ENCODE measurements at regions not wholly inside any gene's neighbourhood (a gene's known extent, or its start where the extent isn't known, plus 50 kb on each side); places are given as distances from the start of the nearest gene placed in this dataset.

DNA sequence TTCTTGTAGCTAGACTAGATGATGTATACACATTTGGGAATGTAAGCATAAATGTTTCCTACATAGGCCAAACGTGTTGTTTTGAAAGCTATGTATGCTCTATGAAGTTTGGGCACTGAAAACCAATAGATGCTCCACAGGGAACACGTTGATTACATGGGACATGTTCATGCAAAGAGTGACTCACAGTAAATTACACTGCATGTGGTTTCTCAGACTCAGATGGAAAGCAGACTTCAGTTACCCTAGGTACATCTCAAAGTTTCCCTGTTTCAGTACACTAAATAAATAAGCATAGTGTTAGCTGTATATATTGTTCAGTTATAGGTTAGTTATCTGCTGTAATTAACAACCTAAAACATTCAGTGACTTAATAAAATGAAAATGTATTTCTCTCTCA lies 301.9 kb upstream of the RUNX1 start:
- DNase-seq, result no peak

DNA sequence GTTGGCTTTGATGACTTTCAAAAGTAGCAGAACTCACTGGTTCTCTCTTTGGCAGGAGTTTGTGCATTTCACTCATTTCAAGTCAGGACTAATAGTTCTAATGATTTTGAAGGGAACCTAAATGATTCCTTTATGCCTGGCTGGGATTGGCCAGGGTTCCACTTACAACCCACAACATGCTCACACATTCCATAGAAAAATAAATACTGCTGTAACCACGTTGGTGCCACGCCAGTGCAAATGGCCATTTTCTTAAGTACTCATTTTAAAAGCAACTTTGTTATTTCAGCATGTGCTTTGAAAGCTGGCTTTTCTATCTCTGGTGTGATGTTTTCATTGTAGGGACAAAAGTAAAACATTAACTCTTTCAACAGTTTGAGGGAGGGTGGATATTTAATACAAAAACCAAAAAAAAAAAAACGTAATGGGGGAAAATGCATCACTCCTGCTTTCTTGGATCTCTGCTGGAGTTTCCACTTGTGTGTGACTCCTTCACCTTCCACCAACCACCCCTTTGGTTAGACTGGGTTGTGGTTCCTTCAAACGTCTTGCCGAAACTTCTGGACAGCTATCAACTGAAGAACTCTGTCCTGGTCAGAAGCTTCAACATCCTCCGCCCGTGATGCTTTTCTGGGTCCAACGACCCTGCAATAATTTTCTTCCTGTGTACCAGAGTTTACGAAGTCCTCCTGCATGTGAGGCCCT lies 300.4 kb upstream of the RUNX1 start:
- no peak for DNase-seq

DNA sequence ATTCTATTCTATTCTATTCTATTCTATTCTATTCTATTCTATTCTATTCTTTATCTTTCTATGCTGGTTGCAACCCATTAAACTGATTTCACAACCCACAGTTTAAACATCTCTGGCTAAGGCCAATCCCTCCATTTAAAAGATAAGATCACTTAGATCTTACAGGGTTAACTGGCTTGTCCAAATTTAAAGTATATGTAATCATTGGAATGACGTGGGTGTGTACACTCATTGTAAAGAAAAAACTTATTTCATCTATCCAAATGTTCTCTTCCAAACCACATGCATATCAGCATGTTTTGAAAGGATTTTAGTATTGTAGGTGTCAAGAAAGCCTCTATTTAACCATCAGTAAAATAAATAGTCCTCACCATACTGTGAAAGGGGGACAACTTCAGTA lies 299.6 kb upstream of the RUNX1 start:
- no peak for DNase-seq

DNA sequence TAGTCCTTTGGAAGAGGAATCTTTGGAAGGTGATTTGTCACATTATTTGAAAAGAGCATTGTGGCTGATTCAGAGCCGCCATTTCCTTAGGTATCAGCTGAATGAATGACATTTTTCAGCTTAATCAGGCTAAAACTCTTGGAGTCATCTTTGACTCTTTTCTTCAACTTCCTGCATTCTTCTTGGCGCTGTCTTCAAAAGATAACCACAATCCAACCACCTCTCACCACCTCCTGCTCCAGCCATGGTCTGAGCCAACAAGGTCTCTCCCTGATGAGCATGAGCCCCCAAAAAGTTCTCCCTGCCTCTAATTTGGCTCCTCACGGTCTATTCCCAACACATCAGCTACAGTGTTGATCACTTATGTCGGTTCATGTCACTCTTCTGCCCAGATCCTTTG lies 297.6 kb upstream of the RUNX1 start:
- no peak for DNase-seq

DNA sequence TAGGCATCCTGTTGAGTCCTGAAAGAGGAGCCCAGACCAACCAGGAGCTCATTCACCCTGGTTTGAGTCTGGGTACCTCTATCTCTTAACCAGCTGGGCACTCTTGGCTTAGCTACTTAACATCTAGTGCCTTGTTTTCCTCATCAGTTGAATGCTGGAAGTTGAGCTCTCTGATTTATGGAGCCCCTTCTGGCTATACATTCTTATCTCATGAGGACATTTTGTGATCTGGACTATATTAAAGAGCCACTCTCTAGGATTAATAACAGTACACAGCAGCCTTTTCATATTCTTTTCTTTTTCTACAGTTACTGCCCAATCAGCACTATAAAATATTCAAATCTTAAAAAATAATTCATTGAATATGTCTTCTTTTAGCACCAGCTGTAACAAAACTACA lies 296.9 kb upstream of the RUNX1 start:
- DNase-seq, result no peak

DNA sequence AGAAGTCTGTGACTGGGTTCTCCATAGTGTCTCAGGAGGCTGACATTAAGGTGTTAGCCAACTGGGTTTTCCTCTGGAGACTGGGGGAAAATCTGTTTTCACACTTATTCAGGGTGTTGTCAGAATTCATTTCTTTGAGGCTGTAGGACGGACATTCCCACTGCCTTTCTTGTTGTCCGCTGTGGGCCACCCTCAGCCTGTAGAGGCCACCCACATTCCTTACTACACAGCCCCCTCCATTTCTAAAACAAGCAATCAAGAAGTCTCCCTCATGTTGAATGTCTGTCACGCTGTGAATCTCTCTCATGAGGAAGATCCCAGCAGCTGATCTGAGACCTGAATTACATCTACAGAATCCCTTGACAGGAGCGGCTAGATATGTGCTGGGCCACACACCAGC lies 295.5 kb upstream of the RUNX1 start:
- no peak for DNase-seq

DNA sequence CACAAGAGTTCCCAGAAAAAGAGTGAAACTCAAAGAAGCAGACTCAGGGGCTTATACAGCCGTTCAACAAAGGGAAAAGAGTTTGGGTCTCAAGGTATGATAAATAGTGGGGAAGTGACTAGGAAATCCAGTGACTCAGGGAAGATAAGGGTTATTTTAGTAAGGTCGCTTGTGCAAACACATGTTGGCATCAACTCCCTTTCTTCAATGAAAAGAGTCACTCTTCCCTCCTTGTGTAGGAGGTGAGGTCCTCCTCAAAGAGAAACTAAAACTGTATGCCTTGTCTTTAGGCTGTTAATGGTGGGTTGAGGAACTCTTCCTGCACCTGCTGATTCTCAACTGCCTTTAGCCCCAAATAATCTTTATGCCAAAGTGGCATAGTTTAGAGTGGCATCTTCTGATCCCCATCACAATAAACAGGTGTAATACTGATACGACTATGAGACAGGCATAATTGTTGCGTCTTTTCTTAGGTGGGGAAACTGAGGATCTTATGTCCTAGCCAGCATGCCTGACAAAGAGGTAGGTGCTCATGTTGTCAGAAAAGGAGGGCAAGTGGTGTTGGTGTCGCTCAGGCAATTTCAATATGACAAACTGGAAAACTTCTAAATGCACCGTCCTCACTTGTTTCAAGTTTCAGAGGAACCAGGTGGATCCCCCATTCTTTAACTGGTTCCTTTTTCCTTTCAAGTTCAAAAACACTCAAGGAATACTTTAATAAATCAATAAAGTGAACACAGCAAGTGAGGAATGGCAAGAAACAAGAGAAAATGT lies 294.1 kb upstream of the RUNX1 start:
- no peak for DNase-seq

DNA sequence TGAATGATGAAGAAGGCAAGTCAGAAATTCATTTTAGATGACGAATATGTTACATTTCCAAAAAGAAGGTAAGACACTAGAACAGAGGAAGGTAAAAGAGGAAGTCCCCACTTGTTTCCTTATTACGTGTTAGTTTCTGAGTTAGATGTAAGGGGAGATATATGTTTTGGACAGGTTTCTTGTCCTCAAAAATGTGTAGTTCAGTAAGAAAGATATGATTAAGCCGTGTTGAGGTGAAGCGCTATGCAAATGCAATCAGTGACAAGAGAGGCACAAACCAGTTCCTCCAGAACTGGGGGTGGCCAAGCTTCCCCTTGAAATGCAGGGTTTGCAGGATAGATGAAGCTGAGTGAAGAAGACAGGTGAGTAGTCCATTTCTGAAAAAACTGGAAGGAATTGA lies 293.3 kb upstream of the RUNX1 start:
- DNase-seq, result no peak

DNA sequence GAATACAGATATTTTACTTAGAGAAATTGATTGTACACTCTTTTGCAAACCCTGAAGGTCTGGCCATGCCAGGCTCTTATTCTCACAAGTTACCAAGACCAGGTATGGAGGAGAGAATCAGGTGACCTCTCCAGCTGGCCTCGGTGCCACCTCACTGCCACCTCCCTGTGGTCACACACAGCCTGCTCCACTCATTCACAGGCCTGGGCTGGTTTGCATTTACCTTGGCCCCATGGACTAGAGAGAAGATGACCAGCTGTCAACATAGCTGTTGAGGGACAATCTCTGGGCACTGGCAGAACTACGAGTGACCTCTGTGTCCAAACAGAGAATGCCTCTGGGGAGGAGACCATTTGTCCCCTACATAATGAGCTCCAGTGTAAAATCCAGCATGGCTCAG lies 291.2 kb upstream of the RUNX1 start:
- no peak for DNase-seq

DNA sequence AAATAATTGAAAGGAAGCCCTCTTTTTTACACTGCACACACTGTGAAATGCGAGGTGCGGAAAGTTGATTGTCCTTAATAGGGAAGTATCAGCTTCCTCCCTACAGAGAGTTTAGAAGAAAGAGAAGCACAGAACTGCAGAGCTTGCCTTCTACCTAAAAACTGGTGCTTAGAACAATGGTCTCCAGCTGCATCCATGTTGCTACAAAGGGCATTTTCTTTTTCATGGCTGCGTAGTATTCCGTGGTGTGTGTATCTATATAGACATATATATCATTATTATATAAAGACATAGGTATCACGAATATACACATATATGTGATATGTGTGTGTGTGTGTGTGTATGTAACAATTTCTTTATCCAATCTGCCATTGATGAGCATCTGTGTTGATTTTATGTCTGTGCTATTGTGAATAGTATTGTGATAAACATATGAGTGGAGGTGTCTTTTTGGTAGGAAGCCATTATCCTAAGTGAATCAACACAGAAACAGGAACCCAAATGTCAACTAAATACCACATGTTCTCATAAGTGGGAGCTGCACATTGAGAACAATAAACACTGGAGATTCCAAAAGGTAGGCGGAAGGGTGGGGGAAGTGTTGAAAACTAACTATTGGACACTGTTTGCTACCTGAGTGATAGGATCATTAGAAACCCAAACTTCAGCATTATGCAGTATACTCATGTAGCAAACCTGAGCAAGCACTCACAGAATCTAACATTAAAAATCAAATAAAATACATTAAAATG lies 290.0 kb upstream of the RUNX1 start:
- DNase-seq, result no peak

DNA sequence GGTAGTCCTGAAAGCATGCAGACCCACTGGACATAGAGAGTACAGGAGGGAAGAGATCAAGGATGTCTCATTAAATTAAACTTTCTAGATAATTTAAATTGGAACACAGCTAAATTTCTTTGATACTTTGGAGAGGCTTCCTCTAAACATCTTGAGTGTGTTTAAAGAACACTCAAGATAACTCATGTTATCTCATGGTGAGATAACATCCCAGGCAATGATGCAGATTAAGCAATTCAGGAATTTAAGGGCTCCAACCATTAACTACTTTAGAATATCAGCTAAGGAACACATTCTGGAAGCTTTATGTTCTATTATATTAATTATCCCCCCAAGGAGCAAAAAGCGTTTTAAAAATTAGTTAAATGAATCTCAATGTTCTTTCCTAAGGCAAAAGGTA lies 289.2 kb upstream of the RUNX1 start:
- DNase-seq, result no peak

DNA sequence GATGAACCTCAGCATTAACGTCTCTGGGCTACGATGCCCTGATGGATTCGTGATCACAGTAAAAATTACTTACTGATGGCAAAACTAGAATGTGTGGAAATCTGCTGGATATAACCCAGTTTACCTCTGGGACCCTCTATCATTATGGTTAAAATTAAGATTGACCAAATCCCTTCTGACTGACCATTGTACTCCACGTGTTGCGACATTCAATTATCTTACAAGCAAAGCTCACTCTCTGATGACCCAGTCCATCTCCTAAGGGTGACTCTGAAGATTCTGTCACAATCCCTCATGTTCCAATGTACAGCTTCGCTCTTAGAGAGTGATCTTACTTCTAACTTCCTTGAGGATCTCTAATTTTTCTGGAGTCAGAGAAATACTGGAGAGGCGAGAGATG lies 288.5 kb upstream of the RUNX1 start:
- no peak for DNase-seq

DNA sequence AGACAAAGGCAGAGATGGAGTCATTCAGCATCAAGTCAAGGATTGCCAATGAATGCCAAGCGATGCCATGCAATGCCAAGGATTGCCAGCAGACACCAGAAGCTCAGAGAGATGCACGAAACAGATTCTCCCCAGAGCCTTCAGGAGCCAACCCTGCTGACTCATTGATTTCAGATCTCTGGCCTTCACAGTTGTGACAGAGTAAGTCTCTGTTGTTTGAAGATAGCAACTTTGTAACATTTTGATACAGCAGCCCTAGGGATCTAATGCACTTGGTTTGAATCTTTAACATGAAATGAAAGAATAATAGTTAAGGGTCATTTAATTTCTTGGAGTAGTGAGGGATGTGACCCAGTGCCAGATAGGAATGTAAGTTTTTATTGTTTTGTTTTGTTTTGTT lies 287.4 kb upstream of the RUNX1 start:
- DNase-seq, result peak; percentile 63

DNA sequence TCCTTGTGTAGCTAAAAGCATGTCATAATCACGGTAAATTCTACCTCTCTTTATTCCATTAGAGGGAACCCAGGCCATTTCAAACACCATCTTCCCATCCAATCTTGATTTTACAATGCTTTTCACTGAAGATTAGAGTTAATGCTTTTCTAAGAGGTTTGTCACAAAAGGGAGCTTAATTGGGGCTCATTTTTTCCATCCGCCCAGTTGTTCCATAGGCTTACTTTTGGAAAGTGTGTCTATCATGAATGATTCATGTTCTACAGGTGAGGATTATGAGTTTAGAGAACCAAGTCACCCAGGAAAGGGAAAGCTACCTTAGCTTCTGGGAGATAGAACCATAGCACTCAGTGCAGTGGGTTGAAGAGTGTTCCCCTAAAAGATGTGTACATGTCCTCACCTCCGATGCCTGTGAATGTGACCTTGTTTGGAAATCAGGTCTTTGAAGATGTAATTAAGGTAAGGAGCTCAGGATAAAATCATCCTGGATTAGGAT lies 286.9 kb upstream of the RUNX1 start:
- no peak for DNase-seq

DNA sequence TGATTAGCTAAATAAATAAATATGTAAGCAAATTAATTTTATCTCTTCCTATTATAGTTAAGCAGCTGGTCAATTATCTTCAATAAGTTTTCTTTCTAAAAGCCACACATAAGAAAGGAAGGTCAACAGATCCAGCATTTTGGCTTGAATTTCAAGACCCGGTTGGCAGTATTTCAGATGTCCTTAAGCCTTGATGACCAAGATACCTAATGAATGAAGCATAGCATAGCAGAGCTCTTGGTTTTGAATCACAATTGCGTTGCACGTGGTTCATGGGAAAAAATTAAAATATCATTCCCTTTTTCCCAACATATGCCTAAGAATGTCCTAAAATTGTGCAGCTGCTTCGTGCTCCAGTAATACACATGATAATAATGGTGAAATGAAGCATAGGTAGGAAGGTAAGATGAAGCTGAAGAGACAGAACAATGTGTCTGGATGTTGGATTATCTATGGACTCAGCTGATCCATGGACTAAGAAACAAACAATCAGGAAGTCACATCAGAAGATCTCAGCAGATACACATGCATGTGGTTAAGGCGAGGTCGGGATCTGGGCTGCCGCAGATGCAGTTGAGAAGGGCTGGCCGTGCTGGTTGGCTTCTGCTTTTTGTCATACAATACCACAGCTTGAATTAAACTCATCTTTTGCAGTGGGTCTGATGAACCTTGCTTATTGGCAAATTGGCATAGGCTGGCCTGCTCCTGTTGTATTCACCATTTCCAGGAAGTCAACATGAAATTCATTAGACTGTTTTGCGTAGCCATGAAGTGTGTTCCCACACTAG lies 284.9 kb upstream of the RUNX1 start:
- peak; percentile 14 for DNase-seq

DNA sequence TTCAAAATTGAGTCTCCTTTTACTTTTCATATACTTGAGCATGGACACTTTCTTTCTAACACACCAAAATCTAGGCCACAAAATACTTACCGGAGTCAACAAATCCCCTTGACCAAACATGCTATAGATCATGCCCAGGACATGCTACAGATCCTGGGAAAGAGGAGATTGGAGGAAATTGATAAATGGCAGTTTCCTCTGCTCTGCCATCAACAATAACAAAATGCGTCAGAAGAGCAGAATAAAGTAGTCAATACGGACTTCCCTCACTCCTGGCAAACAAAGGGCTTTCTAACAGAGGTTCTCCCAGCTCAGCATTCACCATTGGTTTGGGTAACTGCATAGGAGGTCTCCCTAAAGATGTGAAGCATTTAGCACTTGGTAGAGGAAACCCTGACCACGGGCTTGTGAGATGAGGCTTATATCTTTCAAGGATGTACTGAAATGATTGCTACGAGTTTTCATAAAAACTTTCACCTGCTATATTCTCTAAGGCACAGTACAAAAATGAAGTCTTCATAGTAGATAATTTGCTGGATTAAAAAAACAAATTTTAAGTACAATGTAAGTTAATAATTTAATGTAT lies 283.8 kb upstream of the RUNX1 start:
- no peak for DNase-seq

DNA sequence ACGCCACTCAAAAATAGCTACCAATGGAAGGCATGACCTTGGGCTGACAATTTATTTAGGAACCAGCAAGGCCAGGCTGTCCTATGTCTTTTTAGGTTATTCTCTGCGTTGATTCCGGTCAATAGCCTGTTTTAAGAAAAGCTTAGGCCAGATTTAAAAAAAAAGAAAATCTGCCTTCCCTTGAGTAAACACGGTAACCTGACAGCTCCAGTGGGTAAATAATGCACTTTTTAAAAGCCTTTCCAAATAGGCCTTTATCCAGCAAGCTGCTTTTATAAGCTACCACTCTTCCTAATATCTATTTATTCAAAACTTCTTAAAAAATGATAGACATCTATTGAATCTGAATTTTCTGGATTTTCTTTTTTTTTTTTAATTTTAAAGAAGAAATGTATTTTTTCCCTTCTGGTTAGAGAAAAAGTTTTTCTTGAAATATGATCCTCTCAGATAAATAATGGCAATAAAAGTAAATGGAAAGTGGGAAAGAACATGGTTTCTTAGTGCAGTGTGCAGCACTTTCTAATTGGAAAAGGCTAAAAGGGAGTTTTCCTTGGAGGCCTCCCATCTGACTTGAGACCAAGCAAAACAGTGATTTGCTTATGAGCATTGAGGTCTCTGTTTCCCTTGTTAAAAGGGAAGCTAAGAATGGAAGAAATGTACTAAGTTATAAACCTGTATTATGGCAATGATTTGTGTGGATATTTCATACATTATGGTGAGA lies 281.0 kb upstream of the RUNX1 start:
- no peak for DNase-seq

DNA sequence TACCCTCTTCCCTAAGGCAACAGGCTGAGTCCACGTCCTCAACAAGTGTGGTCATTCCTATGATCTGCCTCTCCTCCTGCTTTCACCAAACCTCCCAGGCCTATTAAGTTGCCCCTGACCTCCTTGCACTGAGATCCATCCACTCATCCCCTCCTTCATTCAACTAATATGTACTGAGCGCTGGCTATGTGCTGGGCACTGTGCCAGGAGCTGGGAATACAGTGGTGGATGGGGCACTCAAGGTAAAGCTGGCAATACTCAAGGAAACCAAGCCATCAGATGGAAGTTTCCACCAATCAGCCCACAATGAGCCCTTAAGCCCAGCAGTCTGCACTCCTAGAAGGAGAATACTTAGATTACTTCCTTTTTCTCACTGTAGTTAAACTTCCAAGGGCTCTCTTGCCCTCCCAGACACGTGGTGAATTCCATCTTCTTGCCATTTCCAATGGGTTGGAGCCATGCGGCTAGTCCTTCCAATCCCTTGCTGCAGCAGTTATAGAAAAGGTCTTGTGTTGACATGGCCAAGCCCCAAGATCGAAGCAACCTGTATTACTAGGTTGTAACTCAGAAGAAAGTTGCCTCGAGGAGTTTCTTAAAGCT lies 279.9 kb upstream of the RUNX1 start:
- no peak for DNase-seq

DNA sequence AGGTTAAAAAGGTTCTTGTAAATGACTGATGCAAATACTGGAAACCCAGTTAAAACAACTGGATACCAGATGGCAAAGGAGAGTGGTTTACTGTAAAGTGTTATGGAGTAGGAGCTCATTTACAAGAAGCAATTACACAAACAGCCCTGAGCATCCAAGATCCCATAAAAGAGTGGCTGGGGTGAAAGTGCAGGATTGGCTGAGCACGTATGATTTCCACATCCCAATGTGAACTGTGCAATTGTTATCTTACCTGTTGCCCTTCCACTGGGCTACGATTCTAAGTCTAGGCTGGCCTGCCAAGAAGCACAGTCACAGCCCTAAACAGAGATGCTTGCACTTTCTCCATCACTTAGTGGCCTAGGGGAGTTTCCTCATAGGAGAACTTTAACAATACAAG lies 277.6 kb upstream of the RUNX1 start:
- DNase-seq, result no peak

DNA sequence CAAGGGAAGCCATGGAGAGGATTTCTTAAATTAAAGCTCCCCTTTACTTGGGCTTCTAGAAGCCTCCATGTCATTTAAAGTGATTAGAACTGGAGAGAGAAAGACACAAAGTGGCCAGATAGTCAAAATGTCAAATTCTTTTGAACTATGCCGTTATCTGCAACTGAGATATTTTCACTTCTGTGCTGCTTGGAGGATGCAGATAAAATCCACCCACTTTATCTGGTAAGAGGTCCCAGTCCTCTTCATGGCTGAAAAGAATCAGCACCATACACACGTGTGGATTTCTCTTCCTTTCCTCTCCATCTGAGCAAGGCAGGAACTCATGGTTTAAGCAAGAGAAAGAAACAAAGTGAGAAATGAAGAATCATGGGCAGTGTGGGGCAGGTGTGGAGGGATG lies 276.9 kb upstream of the RUNX1 start:
- DNase-seq, result peak; percentile 25

Data from hematopoietic multipotent progenitor cell treated with erythropoietin and hydrocortisone succinate and interleukin-3 and kit ligand, for 8 days (in vitro differentiated cells).